GM23248 (cell line): ENCODE measurements at regions not wholly inside any gene's neighbourhood (a gene's known extent, or its start where the extent isn't known, plus 50 kb on each side); places are given as distances from the start of the nearest gene placed in this dataset.

ENCODE experiments used
- DNase-seq: peaks from one replicate; pipeline ENCODE4 v3.0.0-alpha.2; 2015
- H2AFZ ChIP-seq: fragments of 200-600 bp; sonication (generic); 2 replicates; pipeline ENCODE4 v1.6.1; 2016; ENCODE audit warnings: antibody characterized with exemption
- H3F3A ChIP-seq: fragments of 200-600 bp; sonication (generic); 2 replicates; pipeline ENCODE4 v1.6.1; 2016; ENCODE audit warnings: mild to moderate bottlenecking, antibody characterized with exemption, mixed run types; ENCODE audit not compliant: insufficient read depth
- H3K27ac ChIP-seq: fragments of 200-600 bp; sonication (generic); 2 replicates; pipeline ENCODE4 v1.5.1; 2016; ENCODE audit warnings: mild to moderate bottlenecking
- H3K27me3 ChIP-seq: fragments of 200-600 bp; sonication (generic); replicated peaks from 2 replicates; pipeline ENCODE4 v1.6.1; 2016; ENCODE audit warnings: mild to moderate bottlenecking; ENCODE audit not compliant: insufficient read depth
- H3K36me3 ChIP-seq: fragments of 200-600 bp; sonication (generic); 2 replicates; pipeline ENCODE4 v1.6.1; 2016; ENCODE audit warnings: low read depth, mild to moderate bottlenecking
- H3K4me1 ChIP-seq: fragments of 200-600 bp; sonication (generic); 2 replicates; pipeline ENCODE4 v1.6.1; 2016; ENCODE audit warnings: mild to moderate bottlenecking; ENCODE audit not compliant: insufficient read depth
- H3K4me2 ChIP-seq: fragments of 200-600 bp; sonication (generic); one replicate; pipeline ENCODE4 v1.6.1; 2016; ENCODE audit warnings: mild to moderate bottlenecking; ENCODE audit not compliant: unreplicated experiment
- H3K4me3 ChIP-seq: fragments of 200-600 bp; sonication (generic); 2 replicates; pipeline ENCODE4 v1.5.1; 2016; ENCODE audit warnings: mild to moderate bottlenecking
- H3K79me2 ChIP-seq: fragments of 200-600 bp; sonication (generic); 2 replicates; pipeline ENCODE4 v1.6.1; 2016; ENCODE audit warnings: mild to moderate bottlenecking; ENCODE audit not compliant: insufficient read depth
- H3K9ac ChIP-seq: fragments of 200-600 bp; sonication (generic); 2 replicates; pipeline ENCODE4 v1.6.1; 2016; ENCODE audit warnings: mild to moderate bottlenecking
- H3K9me2 ChIP-seq: fragments of 200-600 bp; sonication (generic); 2 replicates; pipeline ENCODE4 v1.6.1; 2016; ENCODE audit warnings: mixed run types, mild to moderate bottlenecking, moderate library complexity; ENCODE audit not compliant: insufficient read depth
- H3K9me3 ChIP-seq: fragments of 200-600 bp; sonication (generic); one replicate; pipeline ENCODE4 v1.6.1; 2017; ENCODE audit warnings: low read depth
- H4K20me1 ChIP-seq: fragments of 200-600 bp; sonication (generic); 2 replicates; pipeline ENCODE4 v1.6.0; 2016; ENCODE audit not compliant: insufficient read depth
- EZH2 ChIP-seq: fragments of 200-600 bp; sonication (generic); IDR thresholded peaks from 2 replicates; pipeline ENCODE4 v1.6.1; 2018; ENCODE audit warnings: antibody characterized with exemption, mild to moderate bottlenecking; ENCODE audit not compliant: insufficient read depth, poor library complexity, severe bottlenecking
- EZH2phosphoT487 ChIP-seq: fragments of 200-600 bp; sonication (generic); IDR thresholded peaks from 2 replicates; pipeline ENCODE4 v1.6.1; 2018; ENCODE audit warnings: antibody characterized with exemption, moderate library complexity, mild to moderate bottlenecking, low read depth; ENCODE audit not compliant: insufficient read depth
- WGBS, 2 experiments: methylation state at CpG; one replicate each; pipeline ENCODE4 v1.1.6; 2015 to 2017; ENCODE audit warnings: low lambda C conversion rate in 2 of 2, low coverage in 1 of 2; ENCODE audit errors: missing lambda C conversion rate in 2 of 2; 5-methylcytosine and 5-hydroxymethylcytosine counted together
- in situ Hi-C: fragments of 300-500 bp; cut with MboI; formaldehyde crosslinking; loops from 2 replicates; pipeline ENCODE4 v1.15.0; 2020

- TF ChIP-seq EZH2phosphoT487: no peak
- no peak for TF ChIP-seq EZH2
- Histone ChIP-seq H3K4me1 (no peaks in the 10 kb centered on the region), H3F3A (no peaks in the 10 kb centered on the region), H3K27ac (no peak overlapping the region), H3K9me3 (no peaks in the 10 kb centered on the region), H4K20me1 (no peaks in the 10 kb centered on the region), H3K4me3 (no peak overlapping the region), H3K4me2 (no peak overlapping the region), H3K36me3 (no peaks in the 10 kb centered on the region), H3K27me3 (no peaks in the 10 kb centered on the region), H3K79me2 (no peaks in the 10 kb centered on the region), H3K9me2 (no peaks in the 10 kb centered on the region), H3K9ac (no peak overlapping the region), H2AFZ (no peak overlapping the region)
- no peak for DNase-seq
- 11 to 14% methylated on average over 1 of the region's 1 CpG for WGBS, 2 experiments
- in situ Hi-C loops: no loop called here
Measured at GRCh38 chr17:53649201-53649600, 173.5 kb upstream of the KIF2B start.

- Histone ChIP-seq H3K4me2 (no peak overlapping the region), H3K9me3 (no peaks in the 10 kb centered on the region), H3K9ac (no peak overlapping the region), H3K79me2 (no peaks in the 10 kb centered on the region), H3K4me3 (no peak overlapping the region), H3K9me2 (no peaks in the 10 kb centered on the region), H3K27ac (no peak overlapping the region), H3K36me3 (no peaks in the 10 kb centered on the region), H3K4me1 (no peaks in the 10 kb centered on the region), H4K20me1 (no peaks in the 10 kb centered on the region), H3K27me3 (no peaks in the 10 kb centered on the region), H2AFZ (no peak overlapping the region), H3F3A (no peaks in the 10 kb centered on the region)
- TF ChIP-seq EZH2 (no peak), EZH2phosphoT487 (no peak)
- whole genome bisulfite sequencing, 2 experiments: 74 to 83% methylated on average over 2 of the region's 2 CpGs
- in situ Hi-C loops: no loop called here
- DNase-seq: no peak
Measured at GRCh38 chr17:53646835-53647234, 175.9 kb upstream of the KIF2B start.

GRCh38 chr17:53640808-53641207 lies 181.9 kb upstream of the KIF2B start:
- Histone ChIP-seq H3K4me1 (no peaks in the 10 kb centered on the region), H4K20me1 (no peaks in the 10 kb centered on the region), H3K27me3 (no peaks in the 10 kb centered on the region), H3K4me3 (no peak overlapping the region), H3K36me3 (no peaks in the 10 kb centered on the region), H2AFZ (no peak overlapping the region), H3K9me3 (no peaks in the 10 kb centered on the region), H3K27ac (no peak overlapping the region), H3K79me2 (no peaks in the 10 kb centered on the region), H3K9me2 (no peaks in the 10 kb centered on the region), H3F3A (no peaks in the 10 kb centered on the region), H3K9ac (no peak overlapping the region), H3K4me2 (no peak overlapping the region)
- no peak for DNase-seq
- no peak for TF ChIP-seq EZH2phosphoT487
- no peak for TF ChIP-seq EZH2
- in situ Hi-C loops: no loop called here
- WGBS, 2 experiments: 4 to 6% methylated on average over 1 of the region's 1 CpG

- no peak for TF ChIP-seq EZH2
- no peak for TF ChIP-seq EZH2phosphoT487
- Histone ChIP-seq H3K9ac (no peak overlapping the region), H3K9me2 (no peaks in the 10 kb centered on the region), H2AFZ (no peak overlapping the region), H3K9me3 (no peaks in the 10 kb centered on the region), H3K4me2 (no peak overlapping the region), H3K36me3 (no peaks in the 10 kb centered on the region), H3F3A (no peaks in the 10 kb centered on the region), H3K27ac (no peak overlapping the region), H3K4me3 (no peak overlapping the region), H3K4me1 (no peaks in the 10 kb centered on the region), H3K79me2 (no peaks in the 10 kb centered on the region), H3K27me3 (no peaks in the 10 kb centered on the region), H4K20me1 (no peaks in the 10 kb centered on the region)
- no peak for DNase-seq
- 17 to 30% methylated on average over 1 of the region's 1 CpG for WGBS, 2 experiments
- in situ Hi-C loops: no loop called here
Measured at GRCh38 chr17:53635444-53635843, 187.3 kb upstream of the KIF2B start.

GRCh38 chr17:53633856-53634255 lies 188.9 kb upstream of the KIF2B start:
- peaks cover 11% of the 10 kb centered on the region for H3K4me1 ChIP-seq
- H3K27ac ChIP-seq: no peak overlapping the region
- no peak for TF ChIP-seq EZH2
- TF ChIP-seq EZH2phosphoT487: no peak
- H3K4me2 ChIP-seq: no peak overlapping the region
- no peak overlapping the region for H3K4me3 ChIP-seq
- no peaks in the 10 kb centered on the region for H3K36me3 ChIP-seq
- DNase-seq: no peak
- no peaks in the 10 kb centered on the region for H3K79me2 ChIP-seq
- H2AFZ ChIP-seq: no peak overlapping the region
- H4K20me1 ChIP-seq: no peaks in the 10 kb centered on the region
- H3K9ac ChIP-seq: no peak overlapping the region
- no peaks in the 10 kb centered on the region for H3K9me2 ChIP-seq
- in situ Hi-C loops: no loop called here
- 70 to 78% methylated on average over 1 of the region's 1 CpG for WGBS, 2 experiments
- no peaks in the 10 kb centered on the region for H3K27me3 ChIP-seq
- peaks cover 5% of the 10 kb centered on the region; the same call in 1 of the 2 replicates for H3F3A ChIP-seq
- no peaks in the 10 kb centered on the region for H3K9me3 ChIP-seq
